Astrocyte of the hippocampus (primary cell): ENCODE measurements at regions not wholly inside any gene's neighbourhood (a gene's known extent, or its start where the extent isn't known, plus 50 kb on each side); places are given as distances from the start of the nearest gene placed in this dataset.

Experiments used
- DNase-seq: peaks from one replicate; pipeline ENCODE4 v3.0.0; 2011; ENCODE audit warnings: low read depth, low spot score

- DNase-seq = peak; percentile 64
Measured at GRCh38 chr2:43171789-43172188, 54.6 kb downstream of the ZFP36L2 start.

- DNase-seq = no peak
Measured at GRCh38 chr2:43170405-43171105, 55.9 kb downstream of the ZFP36L2 start.

- no peak for DNase-seq
Measured at GRCh38 chr2:43169987-43170386, 56.4 kb downstream of the ZFP36L2 start.

- no peak for DNase-seq
Measured at GRCh38 chr2:43169099-43169945, 57.1 kb downstream of the ZFP36L2 start.

- no peak for DNase-seq
Measured at GRCh38 chr2:43168016-43168369, 58.4 kb downstream of the ZFP36L2 start.

GRCh38 chr2:43165378-43166069 lies 60.9 kb downstream of the ZFP36L2 start:
- no peak for DNase-seq

DNA sequence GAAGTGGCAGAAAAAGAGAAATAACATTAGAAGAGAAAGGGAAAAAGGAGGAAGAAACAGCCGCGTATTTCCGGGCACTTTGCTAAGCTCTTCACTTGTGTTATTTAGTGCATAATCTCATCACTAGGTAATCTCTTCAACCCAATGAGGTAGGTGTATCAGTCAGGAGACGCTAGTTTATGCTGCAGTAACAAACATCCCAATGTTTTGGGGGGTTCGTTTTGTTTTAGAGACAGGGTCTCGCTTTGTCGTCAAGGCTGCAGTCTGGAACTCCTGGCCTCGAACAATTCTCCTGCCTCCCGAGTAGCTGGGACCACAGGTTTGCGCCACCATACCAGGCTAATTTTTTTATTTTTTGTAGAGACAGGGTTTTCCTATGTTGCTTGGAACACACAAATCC lies 61.7 kb downstream of the ZFP36L2 start:
- DNase-seq = no peak

GRCh38 chr2:43163584-43164270 lies 62.7 kb downstream of the ZFP36L2 start:
- no peak for DNase-seq

GRCh38 chr2:43162511-43162776 lies 64.0 kb downstream of the ZFP36L2 start:
- DNase-seq = no peak

GRCh38 chr2:43161650-43162510 lies 64.5 kb downstream of the ZFP36L2 start:
- no peak for DNase-seq

DNA sequence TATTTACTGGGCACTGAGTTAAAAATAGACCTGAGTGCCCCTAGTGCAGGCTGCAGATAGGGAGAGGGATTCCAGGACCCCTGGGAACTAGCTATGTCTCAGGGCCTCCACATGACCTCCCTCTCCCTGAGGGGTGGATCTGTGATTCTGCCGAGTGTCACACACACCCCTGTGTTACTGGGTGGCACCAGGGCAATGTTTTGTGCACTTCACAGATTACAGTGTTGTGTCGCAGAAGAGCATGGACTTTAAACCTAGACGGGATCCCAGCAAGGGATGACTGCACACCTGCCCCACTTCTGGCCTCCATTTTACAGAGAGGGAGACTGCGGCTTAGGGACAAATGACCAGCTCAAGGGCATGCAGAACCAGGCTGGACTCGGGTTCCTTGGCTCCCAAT lies 65.6 kb downstream of the ZFP36L2 start:
- DNase-seq = no peak

- no peak for DNase-seq
Measured at GRCh38 chr2:43159797-43160196, 66.6 kb downstream of the ZFP36L2 start.

DNA sequence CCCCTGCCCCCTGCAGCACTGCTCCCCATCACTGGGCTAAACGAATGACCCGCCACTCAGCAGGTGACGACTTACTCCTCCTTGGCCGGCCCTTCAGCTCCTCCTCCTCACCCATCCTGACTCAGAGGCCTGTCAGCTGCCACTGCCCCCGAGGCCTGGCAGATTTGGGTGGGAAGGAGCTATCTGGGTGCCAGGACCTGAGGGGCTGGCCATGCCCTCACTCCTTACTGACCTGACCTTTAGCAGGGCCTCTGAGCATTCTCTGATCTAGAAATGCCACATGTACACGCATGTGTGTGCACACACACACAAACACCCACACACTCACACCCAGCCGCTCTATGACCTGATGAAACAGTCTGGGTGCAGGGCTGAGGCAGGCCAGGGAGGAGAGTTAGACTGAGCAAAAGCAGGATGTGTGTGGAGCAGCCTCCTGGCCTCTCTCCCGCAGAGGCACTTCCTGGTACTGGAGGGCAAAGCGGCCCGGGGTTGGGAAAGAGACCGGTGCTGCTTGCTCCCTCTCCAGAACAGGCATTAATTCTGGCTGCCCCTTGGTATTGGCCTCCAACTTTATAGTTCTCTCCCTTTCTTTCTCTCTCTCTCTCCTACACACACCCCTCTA lies 68.0 kb downstream of the ZFP36L2 start:
- DNase-seq = peak; percentile 52

- no peak for DNase-seq
Measured at GRCh38 chr2:43157506-43158246, 68.7 kb downstream of the ZFP36L2 start.

- no peak for DNase-seq
Measured at GRCh38 chr2:43155851-43156411, 70.5 kb downstream of the ZFP36L2 start.

DNA sequence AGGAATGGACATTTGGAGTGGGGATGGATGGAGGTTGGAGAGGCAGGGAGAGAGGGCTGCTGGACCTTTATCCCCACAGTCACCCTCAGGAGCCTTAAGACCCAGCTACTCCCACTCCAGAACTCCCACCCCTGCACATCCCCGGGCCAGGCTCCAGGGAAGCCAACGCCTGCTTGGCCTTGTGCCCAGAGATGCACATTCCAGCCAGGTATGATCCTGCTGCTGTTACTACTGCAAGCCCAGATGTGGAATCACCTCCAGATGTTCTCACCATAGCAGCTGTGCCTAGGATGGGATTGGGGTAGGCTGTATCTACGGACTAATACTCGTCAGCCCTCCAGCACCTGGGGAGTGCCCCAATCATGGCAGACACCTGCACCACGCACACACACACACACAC lies 71.7 kb downstream of the ZFP36L2 start:
- DNase-seq = no peak

- no peak for DNase-seq
Measured at GRCh38 chr2:43152741-43153647, 73.4 kb downstream of the ZFP36L2 start.

- peak; percentile 45 for DNase-seq
Measured at GRCh38 chr2:43152186-43152585, 74.2 kb downstream of the ZFP36L2 start.
